EL (cell line): ENCODE measurements at regions not wholly inside any gene's neighbourhood (a gene's known extent, or its start where the extent isn't known, plus 50 kb on each side); places are given as distances from the start of the nearest gene placed in this dataset.
A peak's percentile ranks its signal among the peaks of the same experiment; 100 is the strongest.

Source experiments
- DNase-seq: peaks from one replicate; pipeline ENCODE4 v3.0.0-alpha.2; 2016

GRCh38 chr4:163623787-163624186 lies 129.3 kb downstream of the TMA16 start:
- no peak for DNase-seq

DNA sequence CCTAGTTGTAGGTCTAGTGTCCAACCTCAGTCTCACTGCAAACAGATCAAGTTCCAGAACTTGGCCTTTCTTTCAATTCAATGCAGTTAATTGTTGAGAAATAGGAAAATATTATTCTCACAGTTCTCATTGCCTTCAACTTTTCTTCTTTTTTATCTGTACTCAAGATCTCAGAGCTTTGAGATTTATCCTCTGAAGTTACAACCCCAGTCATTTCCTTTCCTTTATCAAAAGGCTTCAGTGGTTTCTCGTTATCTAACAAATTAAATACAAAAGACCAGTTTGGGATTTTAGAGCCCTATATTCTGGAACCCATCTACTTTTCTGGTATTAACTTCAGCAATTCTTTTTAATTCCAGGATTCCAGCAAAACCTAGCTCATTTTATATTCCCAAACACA lies 130.2 kb downstream of the TMA16 start:
- DNase-seq, result no peak

DNA sequence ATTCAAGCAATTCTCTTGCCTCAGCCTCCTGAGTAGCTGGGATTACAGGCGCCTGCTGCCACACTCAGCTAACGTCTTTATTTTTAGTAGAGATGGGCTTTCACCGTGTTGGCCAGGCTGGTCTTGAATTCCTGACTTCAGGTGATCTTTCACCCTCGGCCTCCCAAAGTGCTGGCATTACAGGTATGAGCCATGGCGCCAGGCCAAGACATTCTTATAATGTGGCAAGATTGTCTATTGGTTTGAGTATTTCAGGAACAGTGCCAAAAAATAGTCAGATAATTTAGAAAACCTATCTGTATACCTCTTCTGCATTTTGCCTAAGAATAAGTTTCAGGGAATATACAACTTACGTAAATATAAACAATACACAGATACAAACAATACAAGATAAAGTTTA lies 136.8 kb downstream of the TMA16 start:
- DNase-seq, result no peak

DNA sequence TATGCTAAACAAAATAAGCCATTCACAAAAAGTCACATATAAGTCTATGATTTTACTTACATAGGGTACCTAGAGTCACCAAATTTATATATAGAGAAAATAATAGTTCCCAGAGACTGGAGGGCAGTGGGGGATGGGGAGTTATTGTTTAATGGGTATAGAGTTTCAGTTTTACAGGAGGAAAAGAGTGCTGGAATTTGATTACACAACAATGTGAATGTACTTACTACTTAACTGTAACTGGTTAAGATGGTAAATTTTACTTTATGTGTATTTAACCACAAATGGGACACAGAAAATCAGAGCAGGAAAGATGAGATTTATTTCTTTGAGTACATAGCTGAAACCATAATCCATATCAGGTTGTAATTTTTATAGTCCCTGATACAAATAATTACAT lies 144.4 kb downstream of the TMA16 start:
- no peak for DNase-seq

GRCh38 chr4:163649557-163650091 lies 155.1 kb downstream of the TMA16 start:
- no peak for DNase-seq

DNA sequence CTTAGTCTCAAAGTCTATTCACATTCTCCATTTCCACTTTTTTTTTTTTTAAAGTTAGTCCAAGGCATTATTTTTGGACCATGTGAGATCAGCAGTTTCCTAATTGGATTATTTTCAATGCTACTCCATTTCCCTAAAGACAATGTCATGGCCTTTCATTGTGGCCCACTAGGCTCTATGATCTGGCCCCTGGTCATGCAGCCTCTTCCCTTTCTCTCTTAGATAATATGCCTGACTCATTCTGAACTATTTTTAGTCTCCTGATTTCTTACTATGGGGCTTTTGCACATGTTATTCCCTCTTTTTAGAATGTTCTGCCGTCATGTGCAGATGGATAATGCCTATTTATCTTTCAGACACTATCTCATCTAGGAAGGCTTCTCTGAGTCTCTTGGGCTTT lies 157.3 kb downstream of the TMA16 start:
- DNase-seq, result no peak

DNA sequence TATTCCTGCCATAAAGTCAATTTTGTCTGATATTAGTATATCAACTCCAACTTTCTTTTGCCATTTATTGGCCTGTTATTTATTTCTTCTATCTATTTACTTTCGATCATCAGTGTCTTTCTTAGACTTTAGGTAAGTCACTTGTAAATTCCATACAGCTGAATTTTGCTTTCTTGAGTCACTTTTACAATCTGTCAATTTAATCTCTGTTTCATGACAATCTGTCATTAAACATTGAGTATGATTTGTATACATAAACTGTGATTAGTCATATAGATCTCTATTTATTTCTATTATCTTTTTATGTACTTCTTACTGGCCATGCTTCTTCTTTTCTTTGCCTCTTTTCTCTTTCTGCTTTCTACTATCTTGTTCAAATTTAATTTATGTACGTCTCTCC lies 160.1 kb downstream of the TMA16 start:
- DNase-seq, result no peak

DNA sequence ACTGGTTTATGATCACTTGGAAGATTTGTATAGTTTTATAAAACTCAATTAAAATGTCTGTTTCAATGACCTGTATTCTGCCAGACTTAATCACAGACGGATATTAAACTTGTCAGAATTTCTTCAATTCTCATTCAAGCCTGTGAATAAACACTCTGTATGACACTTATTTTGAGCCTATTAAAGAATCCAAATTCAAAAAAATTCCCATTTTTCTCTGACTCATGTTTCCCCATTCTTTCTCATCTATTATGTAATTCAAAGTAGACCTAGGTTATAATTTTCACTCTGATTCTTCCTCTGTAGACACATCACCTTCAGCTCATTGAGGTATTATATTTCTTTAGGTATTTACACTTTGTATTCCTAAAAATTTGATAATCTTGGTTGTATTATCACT lies 166.1 kb downstream of the TMA16 start:
- DNase-seq, result no peak

DNA sequence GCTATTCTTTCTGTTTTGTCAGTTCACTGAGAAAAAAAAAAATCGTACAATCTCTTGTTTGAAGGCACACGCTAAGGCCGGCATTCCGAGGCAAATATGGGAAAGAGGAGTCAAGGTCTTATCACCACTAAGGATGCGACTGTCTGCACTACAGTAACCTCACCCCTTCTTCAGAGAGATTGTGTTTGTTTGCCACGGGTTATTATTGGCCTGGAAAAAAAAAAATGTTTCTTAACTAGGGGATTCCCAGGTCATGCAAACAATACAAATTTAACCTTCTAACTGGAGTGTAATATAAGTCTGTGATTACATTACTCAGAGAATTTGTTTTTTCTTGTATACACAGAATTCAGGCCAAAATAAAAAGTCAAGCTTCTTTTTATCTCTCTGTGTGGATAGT lies 168.3 kb downstream of the TMA16 start:
- no peak for DNase-seq

GRCh38 chr4:163663454-163664225 lies 169.2 kb downstream of the TMA16 start:
- no peak for DNase-seq

- DNase-seq, result no peak
Measured at GRCh38 chr4:163665101-163665500, 170.6 kb downstream of the TMA16 start.

GRCh38 chr4:163665521-163666331 lies 171.2 kb downstream of the TMA16 start:
- DNase-seq, result no peak

GRCh38 chr4:163666332-163666873 lies 171.9 kb downstream of the TMA16 start:
- no peak for DNase-seq

DNA sequence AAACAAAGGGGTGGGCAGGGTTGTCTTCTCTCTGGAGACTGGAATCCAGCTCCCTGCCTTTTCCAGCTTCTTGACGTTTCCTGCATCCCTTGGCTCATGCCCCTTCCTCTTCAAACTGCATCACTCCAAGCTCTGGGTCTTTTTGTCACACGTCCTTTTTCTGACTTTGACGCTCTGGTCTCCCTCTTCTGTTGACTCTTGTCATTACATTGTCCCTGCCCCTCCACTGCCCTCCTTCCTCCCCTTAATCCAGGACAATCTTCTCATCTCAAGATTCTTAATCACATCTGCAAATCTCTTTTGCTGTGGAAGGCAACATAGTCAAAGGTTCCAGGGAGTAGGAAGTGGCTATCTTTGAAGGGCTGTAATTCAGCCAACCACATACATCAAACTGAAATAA lies 178.3 kb downstream of the TMA16 start:
- no peak for DNase-seq

- DNase-seq, result no peak
Measured at GRCh38 chr4:163673848-163674697, 179.6 kb downstream of the TMA16 start.

DNA sequence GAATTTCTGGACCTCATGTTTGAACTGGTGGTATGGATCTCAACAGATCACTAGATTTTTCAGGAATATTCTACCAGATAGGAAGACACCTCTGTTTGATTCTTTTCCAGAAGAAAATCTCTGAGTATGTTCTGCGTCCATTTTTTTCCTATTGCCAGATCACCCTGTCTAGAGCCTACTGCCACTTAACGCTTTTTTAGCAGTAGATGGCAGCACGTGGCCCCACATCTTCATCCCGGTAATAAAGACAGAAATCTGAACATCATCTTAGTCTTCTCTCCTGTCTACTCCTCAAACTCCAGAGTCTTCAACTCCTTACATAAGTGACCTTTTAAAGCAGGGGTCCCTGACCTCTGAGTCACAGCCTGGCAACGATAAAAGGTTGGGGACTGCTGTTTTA lies 184.7 kb downstream of the TMA16 start:
- DNase-seq, result peak; percentile 53

DNA sequence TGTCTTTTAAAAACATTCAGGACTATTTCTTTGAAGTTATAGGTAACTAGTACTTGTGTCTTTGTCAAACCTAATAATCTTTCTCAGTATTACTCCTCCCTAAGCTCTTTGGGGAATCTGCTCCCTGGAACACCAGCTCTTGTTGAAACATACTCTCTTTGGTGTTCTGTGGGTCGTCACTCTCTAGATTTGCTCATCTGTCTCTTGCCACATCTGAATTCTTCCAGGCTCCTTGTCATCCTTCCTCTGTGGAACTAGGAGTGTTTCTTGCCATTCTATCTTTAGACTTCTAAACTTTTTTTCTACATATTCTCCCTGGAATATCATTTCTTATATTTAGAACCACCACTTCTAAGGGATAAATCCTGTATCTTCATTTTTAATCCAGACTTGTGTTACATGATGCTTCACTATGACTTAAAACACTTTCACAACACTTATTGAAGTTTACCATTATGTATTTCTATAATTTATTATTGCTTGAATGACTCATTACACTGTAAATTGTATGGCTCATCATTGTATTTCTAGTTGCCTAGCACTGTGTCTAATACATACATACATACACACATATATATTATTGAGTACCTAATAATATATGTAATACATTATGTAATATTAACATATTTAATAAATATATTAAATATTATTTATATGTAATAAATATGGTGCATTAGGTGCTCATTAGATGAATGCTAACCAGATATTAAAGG lies 186.1 kb downstream of the TMA16 start:
- DNase-seq, result no peak

- no peak for DNase-seq
Measured at GRCh38 chr4:163681208-163681821, 186.8 kb downstream of the TMA16 start.

GRCh38 chr4:163688856-163689255 lies 194.4 kb downstream of the TMA16 start:
- DNase-seq, result no peak

DNA sequence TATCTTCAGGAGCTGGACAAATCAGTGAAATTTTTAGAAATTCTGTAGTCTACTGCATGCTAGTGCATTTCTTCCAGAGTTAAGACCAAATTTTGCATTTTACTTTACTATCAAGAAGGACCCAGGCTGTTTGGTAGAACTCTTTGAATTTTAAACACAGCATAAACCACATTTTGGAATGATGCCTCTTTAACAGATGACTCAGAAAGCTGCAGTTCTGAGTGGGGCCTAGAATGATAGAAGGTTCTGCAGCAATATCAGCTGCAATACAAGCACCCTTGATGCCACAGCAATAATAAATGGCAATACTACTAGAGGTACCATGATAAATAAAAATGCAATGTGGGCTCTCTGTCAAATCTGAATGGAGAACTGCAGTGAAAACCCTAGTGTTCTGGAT lies 198.7 kb downstream of the TMA16 start:
- DNase-seq, result peak; percentile 62

DNA sequence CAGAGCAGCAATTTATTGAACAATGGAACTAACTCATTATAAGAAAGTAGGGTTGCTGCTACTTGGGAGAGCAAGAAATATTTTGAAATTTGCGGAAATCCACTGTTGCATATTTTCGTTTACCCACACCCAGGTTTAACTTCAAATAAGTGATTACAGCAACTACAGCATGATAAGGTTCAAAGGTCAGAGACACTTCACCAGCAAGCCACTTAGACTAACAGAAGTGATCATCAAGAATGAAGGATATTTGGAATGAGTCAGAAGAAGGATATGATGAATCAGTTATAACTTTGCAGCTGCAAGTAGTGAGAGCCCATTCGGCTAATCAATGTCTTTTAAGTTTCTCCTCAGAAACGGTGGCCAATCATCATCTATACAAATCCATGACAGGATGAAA lies 199.3 kb downstream of the TMA16 start:
- DNase-seq, result peak; percentile 87

GRCh38 chr4:163694385-163694784 lies 199.9 kb downstream of the TMA16 start:
- peak; percentile 91 for DNase-seq
